Endothelial cell of umbilical vein (primary cell): ENCODE measurements at regions not wholly inside any gene's neighbourhood (a gene's known extent, or its start where the extent isn't known, plus 50 kb on each side); places are given as distances from the start of the nearest gene placed in this dataset.

Experiments used
- MYC ChIP-seq: IDR thresholded peaks from one replicate; pipeline ENCODE4 v1.6.1; 2011; ENCODE audit warnings: mild to moderate bottlenecking, low read depth, low read length
- POLR2A ChIP-seq: IDR thresholded peaks from 2 replicates; pipeline ENCODE4 v1.6.1; 2012; ENCODE audit warnings: low read depth, mild to moderate bottlenecking, control low read depth, low read length

DNA sequence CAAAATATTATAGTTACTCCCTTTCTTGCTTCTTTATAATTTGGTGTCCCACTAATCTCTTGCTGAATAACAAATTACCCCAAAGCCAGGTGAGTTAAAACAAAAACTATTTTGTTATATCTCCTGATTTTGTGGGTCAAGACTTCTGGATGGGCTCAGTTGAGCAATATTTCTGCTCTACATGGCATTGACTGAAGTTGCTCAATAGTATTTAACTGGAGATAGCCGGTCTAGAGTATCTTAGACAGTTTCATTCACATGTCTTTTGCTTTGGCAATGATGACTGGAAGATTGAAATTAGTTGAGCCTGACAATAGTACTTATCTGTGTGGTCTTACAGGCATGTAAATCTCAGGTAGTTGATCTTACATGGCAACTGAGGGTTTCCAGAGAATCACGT lies 51.0 kb upstream of the TP63 start:
- TF ChIP-seq POLR2A (no peak), MYC (no peak)
